DMS153 treated with DMSO at 0.1 percent for 48 hours (cell line): ENCODE measurements at regions not wholly inside any gene's neighbourhood (a gene's known extent, or its start where the extent isn't known, plus 50 kb on each side); places are given as distances from the start of the nearest gene placed in this dataset.

Experiments
- DNase-seq: peaks from one replicate; lab custom pipeline; 2025; ENCODE audit not compliant: unreplicated experiment; lab: John Stamatoyannopoulos, UW

DNA sequence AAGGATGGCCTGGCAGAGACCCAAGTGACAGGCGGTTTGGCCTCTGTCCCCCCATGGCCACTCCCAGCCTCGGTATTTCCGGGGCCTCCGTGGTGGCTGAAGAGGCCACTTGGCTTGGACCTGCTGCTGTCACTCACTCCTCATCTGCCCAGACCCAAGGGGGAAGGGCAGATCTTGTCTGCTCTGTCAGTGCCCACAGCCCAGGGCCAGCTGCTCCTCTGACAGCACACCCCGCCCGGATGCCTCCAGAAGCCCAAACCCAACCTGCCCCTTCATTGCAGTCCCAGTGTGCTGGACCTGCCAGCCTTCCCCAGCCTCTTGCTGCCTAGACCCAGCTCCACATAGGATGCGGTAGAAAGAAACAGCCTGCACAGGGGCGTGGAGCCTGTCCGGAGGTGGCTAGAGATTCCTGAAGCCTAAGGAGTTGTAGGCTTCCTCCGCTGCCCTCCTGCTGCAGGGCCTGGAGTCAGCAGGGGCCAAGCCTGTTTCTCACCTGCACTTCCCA, 52.0 kb downstream of the MAGEF1 start:
- DNase-seq = no peak

GRCh38 chr3:184658223-184658928, 53.5 kb downstream of the MAGEF1 start:
- no peak for DNase-seq

DNA sequence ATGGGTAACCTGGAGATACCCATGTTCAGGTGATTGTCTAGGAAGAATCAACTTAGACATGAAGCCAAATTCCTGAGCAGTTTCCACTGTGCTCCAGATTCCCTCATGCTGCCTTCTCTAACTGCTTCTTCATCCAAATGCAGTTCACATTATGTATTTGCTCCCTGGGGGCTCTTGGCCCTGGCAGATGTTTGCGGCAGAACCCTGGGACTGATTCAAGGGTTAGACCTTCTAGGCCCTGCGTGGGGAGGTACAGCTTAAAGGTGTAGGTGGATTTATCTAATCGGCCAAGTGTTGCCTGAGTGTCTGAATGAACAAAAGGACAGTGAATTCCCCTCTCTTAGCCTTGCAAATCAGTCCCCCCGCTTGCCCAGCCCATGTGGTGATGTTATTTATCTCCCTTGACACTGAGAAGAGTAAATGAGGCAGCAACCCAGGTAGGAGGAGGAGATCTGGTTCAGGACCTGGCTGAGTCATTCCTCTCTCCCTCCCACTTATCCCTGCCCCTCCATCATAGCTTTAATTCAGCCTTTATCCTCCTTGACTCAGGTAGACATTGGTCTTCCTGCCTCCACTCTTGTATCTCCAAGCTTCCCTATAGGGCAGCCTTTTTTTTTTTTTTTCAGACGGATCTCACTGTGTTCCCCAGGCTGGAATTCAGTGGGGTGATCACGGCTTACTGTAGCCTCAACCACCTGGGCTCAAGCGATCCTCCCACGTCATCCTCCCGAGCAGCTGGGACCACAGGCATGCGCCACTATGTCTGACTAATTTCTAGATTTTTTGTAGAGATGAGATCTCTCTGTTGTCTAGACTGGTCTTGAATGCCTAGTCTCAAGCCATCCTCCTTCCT, 54.8 kb downstream of the MAGEF1 start:
- no peak for DNase-seq

GRCh38 chr3:184656458-184656828, 55.4 kb downstream of the MAGEF1 start:
- no peak for DNase-seq

DNA sequence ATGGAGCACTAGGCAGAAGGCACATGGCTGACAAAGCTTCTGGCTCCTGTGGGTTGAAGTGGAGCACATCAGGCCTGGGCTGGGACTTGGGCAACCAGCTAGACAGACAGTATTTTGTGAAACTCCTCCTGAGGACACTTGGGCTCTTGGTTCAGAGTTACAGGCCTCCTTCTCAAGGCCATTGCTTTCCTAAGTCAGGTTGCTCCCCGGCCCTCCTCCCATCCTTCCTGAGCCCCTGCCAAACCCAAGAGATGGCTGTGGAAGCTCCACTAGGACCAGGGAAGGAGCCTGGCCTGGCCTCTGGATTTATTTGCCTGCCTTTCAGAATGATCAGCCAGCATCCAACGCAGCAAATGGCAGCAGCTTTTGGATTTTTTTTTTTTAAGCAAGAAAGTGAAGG, 56.3 kb downstream of the MAGEF1 start:
- no peak for DNase-seq

DNA sequence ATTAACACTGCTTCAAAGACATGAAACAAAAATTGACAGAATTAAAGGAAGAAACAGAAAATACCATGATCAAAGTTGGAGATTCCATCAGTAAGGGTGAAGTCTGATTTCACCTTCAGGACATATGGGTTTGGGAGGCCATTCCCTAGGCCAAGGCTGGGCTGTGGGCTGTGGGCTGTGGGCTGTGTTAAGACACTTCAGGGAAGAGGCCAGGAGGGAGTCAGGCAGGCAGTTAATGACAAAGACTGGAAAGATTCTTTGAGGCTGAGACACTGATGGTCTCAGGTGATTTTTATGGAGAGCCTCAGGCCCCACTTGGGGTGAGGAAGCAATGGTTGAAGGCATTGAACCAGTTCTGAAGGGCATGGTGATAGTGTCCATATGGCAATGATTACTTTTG, 57.5 kb downstream of the MAGEF1 start:
- DNase-seq = no peak

DNA sequence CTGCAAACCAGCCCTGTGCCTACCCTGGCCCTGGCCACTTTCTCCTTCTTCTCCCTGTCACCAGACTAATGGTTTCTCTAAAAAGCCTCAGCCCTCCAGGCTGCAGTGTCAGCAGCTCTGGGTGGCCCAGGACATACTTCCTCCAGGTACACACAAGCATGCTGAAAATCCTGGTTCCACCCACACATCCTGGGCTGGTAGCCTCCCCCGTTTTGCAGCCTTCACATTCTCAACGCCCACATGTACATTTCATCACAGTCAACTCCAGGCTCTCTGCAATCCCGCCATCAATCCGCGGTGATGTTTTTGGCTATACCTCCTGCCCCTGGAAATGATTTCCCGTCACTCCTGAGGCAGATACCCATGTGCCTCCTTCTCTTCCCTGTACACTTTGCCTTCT, 59.4 kb downstream of the MAGEF1 start:
- DNase-seq = no peak

- DNase-seq = no peak
Measured at GRCh38 chr3:184651904-184652303, 60.0 kb downstream of the MAGEF1 start.

DNA sequence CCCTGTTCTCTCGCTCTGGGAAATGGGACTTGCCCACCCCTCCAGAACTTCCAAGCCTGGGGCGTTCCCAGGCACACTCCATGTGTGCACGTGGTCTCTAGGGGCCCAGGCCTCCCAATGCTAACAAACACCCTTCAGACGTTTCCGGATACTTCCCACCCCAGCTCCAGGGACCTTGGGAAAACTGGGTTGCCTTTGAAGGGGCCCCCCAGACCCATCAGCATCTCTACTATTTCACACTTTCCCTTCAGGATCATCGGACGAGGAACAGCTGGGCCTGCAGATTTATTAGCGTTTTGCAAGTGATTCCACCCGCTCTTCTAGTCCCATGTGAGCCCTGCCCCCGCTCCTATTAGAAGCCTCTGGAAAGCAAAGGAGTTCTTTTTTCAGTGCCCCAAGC, 63.2 kb downstream of the MAGEF1 start:
- no peak for DNase-seq

DNA sequence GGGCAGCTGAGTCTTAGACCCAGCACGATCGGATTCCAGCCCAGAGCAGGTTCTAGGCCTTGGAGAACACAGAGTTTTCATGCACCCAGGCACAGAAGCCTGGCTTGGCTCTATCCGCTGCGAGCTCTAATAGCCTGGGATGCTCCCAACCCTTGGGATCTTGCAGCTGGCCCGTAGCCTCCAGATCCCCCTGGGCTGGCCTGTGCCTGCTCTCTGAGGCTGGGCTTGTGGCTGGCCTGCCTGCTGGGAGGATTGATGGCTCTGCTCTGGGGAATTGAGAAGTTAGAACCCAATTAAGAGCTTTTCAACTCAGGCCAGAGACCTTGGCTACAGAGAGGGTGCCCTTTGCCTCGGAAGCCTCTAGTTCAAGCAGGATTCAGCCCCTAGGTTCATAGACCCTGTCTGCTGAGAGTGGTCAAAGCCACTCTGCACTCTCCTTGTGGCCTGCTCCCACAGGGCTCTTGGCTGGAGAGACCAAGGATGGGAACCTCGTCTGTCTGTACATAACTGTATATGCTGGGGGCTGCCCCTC, 64.4 kb downstream of the MAGEF1 start:
- no peak for DNase-seq

DNA sequence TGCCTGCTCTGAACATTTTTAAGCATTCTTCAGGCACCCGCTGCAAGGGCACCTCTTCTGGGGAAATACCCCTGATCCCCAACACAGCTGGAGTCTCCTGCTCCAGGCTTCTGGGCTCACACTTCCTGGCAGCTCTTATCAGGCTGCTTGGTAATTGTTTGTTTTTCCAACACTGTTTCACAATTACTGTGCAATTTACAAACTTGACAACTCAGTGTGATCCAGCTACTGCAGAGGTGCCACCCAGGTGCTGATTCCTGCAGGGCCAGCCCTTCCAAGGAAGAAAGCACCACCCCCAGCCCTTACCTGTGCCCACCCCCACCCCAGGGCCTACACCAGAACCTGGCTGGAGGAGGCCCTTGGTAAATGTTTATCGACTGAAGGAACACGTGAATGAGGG, 66.5 kb downstream of the MAGEF1 start:
- peak; percentile 6 for DNase-seq

DNA sequence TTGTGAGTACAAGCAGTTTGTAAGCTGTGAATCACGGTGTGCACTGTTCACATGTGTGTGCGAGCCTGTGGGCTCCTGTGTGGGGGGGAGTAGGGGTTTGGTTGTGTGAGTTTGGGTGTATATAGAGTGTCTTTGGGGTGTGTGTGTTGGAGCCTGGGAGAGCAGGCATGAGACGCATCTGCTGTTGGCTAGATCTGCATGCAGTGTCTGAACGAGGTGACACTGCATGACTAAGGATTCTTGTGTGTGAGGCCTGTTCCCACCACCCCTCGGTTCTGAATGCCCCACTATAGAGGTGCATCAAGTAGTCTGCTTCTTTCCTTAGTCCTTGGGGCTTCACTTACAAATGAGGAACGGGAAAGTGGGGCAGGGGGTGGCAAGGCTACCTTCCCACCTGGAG, 68.4 kb downstream of the MAGEF1 start:
- DNase-seq = no peak

DNA sequence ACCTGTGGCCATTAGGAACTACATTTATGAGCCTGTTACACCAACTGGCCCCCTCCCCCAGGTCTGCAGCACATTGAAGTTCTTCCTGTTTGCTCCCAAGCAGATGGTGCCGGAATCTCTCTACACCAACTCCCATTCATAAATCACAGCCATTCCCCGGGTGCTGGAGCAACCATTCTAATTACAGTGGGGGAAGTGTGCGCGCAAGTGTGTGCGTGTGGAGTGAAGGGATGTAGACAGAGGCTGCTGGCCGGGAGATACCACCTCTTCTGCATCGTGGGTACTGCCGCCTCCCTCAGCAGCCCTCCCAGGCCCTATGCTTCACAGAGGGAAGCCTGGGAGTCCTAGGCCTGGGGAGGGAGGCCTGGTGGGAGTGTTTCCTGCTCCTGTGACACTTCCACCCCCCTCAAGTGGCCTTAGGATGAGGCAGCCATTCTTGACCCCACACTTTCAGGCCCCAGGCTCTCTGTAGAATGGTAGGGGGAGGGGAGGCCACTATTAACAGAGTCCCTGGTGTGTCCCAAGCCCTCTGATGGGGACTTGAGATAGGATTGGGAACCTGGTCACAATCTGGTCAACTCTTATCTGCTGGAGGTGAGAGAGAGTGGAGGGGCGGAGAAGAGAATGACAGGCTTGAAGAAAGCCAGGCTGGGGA, 69.1 kb downstream of the MAGEF1 start:
- peak; percentile 67 for DNase-seq

- no peak for DNase-seq
Measured at GRCh38 chr3:184641430-184641829, 70.4 kb downstream of the MAGEF1 start.

DNA sequence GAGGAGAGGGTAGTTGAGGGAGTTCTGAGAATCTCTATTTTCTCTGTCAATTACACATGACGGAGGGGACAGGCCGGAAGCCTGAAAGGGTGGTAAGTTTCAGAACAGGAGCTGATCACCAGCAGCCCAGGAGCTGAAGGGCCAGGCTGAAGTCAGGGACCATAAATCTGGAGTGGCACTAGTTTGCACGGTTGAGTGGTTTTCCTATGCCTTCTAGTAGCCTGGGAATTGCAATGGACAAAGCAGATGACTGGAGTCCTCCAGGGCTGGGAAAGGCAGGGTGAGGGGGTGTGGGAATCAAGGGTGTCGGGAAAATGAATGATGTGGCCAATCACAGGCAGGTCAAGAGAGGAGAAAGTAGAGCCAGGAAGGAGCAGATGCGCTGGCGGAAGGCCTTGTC, 72.5 kb downstream of the MAGEF1 start:
- DNase-seq = no peak

DNA sequence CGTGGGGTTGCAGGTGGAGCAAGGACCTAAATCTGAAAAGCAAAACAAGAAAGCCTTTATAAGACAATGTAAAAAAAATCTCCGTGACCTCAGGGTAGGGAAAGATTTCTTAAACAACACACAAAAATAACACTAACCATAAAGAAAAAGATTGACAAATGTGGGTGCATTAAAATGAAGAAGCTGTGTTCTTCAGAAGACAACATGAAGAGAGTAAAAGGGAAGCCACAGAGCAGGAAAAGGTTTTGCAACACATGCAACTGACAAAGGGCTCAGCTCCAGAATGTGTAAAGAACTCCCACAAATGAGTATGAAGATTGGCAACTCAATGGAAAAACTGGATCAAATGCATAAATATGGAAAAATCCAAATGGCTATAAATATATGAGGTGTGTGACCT, 74.2 kb downstream of the MAGEF1 start:
- no peak for DNase-seq

DNA sequence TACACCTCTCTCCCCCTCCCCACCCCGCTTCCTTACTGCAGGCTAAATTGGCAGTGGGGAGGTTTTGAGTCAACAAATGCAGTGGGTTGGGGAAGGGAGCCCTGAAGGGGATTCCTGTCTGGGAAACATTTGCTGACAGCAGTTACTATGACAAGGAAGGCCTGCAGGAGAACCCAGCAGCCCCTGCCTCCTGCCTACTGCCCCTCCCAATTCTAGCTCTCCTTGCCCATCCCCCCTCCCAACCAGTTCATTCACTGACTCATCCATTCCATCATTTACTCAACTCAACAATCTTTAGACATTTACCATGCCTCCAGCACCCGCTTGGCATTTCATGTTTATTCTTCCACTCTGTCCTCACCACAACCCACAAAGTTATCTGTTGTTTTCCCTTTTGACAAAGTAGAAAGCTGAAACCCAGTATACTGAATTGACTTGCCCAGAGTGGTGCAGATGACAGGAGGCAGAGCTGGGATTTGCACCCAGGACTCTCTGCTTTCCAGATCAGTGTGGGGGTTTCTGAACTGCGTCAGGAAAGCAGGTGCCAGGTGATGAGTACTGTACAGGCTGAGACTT, 75.0 kb downstream of the MAGEF1 start:
- no peak for DNase-seq

- no peak for DNase-seq
Measured at GRCh38 chr3:184635774-184636173, 74.2 kb downstream of the EPHB3 start.

DNA sequence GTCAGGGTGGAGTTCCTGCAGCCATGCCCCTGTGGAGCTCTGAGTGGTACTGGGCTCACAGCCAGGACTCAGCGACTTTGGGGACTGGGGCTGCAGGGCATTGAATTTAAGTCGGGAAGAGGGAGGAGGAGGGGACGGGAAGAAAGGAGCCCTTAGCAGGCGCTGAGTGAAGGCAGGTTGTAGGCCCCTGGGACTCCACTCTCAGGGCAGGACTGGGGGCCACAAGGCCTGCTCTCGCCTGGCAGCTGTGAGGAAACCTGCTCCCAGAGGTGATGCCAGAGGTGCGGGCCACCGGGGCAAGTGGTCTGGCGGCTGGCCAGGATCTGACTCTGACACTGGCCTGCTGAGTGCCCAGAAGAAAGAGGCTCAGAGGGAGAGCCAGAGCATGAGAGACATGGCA, 73.5 kb downstream of the EPHB3 start:
- DNase-seq = peak; percentile 62

DNA sequence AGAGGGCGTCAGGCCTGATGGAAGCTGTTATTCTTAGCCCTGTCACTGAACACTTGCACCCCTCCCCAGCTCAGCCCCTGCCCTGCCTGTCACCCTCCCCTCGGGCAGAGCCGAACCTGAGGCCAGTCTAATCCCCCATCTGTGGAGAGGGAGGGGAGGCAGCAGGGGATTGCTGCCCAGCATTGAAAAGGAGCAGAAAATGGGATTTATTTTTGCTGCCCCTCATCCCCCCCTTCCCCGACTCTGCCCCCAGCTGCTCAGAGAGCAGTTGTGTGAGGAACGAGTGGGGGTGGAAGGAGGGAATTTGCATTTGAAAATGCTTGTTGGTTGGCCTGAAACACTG, 71.6 kb downstream of the EPHB3 start:
- no peak for DNase-seq

DNA sequence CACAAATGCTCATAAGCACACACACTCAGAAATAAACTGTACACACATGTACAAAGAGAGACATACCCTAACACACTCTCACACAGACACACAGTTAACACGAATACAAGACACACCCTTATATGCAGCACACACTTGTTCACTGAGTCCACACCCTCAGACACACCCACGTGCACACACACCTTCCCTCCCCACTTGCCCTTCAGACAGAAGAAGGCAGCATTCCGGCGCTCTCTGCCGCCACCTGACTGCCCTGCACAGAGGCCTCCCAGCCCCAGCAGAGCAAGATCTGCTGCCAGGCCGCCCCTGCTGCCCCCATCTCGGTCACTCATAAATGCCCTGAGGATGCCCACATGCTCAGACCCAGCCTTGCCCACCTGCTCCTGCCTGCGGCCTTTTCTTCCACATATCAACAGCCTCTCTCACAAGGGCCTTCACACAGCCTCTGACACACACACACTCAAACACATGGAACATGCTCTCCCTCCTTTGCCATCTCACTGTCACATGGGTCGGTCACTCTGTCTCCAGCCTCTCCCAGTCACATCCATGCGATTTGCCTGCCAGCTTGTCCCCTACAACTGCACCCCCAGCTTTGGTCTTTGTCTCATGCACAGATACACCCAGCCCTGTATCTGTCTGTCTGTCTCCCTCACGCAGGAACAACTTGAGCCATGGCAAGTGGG, 71.1 kb downstream of the EPHB3 start:
- no peak for DNase-seq
